ENCODE measurements at regions not wholly inside any gene's neighbourhood (a gene's known extent, or its start where the extent isn't known, plus 50 kb on each side); places are given as distances from the start of the nearest gene placed in this dataset.

- Histone ChIP-seq H3K14ac (ENCODE audit: low read length in 2 of 2) (no peak overlapping the region), H3K4ac (ENCODE audit: low read depth in 1 of 2, low read length in 2 of 2) (no peak overlapping the region), H3K4me1 (ENCODE audit: control insufficient read depth, insufficient read depth, low read depth, low read length) (no peaks in the 10 kb centered on the region), H3K27ac (ENCODE audit: low read length, poor library complexity, severe bottlenecking) (no peak overlapping the region), H3K36me3 (ENCODE audit: control insufficient read depth in 1 of 2, insufficient read depth in 2 of 2, low read depth in 1 of 2, low read length in 2 of 2) (no peaks in the 10 kb centered on the region), H2BK12ac (ENCODE audit: low read length in 2 of 2) (no peak overlapping the region), H3K18ac (ENCODE audit: low read depth in 1 of 2, low read length in 2 of 2) (no peak overlapping the region), H3K27me3 (ENCODE audit: control insufficient read depth in 1 of 2, insufficient read depth in 1 of 2, low read length in 2 of 2) (peaks cover 0 to 8% of the 10 kb centered on the region in 2 experiments), H2AFZ (ENCODE audit: low read depth, low read length) (no peak overlapping the region), H2BK5ac (ENCODE audit: low read depth, low read length, poor library complexity, severe bottlenecking) (no peak overlapping the region), H2BK15ac (ENCODE audit: low read depth, poor library complexity, severe bottlenecking) (no peak overlapping the region), H3K4me2 (ENCODE audit: low read length, poor library complexity, severe bottlenecking) (no peak overlapping the region), H4K91ac (ENCODE audit: low read length) (no peak overlapping the region), H3K79me1 (replicated peaks; ENCODE audit: low read length, poor library complexity, severe bottlenecking) (no peaks in the 10 kb centered on the region), H3K23ac (ENCODE audit: low read length in 2 of 2) (no peak overlapping the region), H3K9ac (ENCODE audit: low read length) (no peak overlapping the region), H3K9me3 (ENCODE audit: control insufficient read depth, low read length) (no peaks in the 10 kb centered on the region), H4K8ac (ENCODE audit: low read length) (no peak overlapping the region), H2BK120ac (ENCODE audit: low read depth, low read length) (no peak overlapping the region), H3K4me3 (ENCODE audit: insufficient read depth in 1 of 2, low read depth in 1 of 2, low read length in 2 of 2) (no peak overlapping the region), H2AK5ac (ENCODE audit: low read length, severe bottlenecking) (no peak overlapping the region)
- 82% methylated on average over 4 of the region's 4 CpGs for WGBS
- peak; percentile 2 for DNase-seq
Measured at GRCh38 chr6:170027647-170028043, 263.2 kb downstream of the DLL1 start.

- Histone ChIP-seq H3K23ac (ENCODE audit: low read length in 2 of 2) (no peak overlapping the region), H4K8ac (ENCODE audit: low read length) (no peak overlapping the region), H2AFZ (ENCODE audit: low read depth, low read length) (no peak overlapping the region), H4K91ac (ENCODE audit: low read length) (no peak overlapping the region), H3K27ac (ENCODE audit: low read length, poor library complexity, severe bottlenecking) (no peak overlapping the region), H3K4me1 (ENCODE audit: control insufficient read depth, insufficient read depth, low read depth, low read length) (no peaks in the 10 kb centered on the region), H3K9ac (ENCODE audit: low read length) (no peak overlapping the region), H3K4me2 (ENCODE audit: low read length, poor library complexity, severe bottlenecking) (no peak overlapping the region), H2BK5ac (ENCODE audit: low read depth, low read length, poor library complexity, severe bottlenecking) (no peak overlapping the region), H3K79me1 (replicated peaks; ENCODE audit: low read length, poor library complexity, severe bottlenecking) (no peaks in the 10 kb centered on the region), H2BK120ac (ENCODE audit: low read depth, low read length) (no peak overlapping the region), H3K9me3 (ENCODE audit: control insufficient read depth, low read length) (no peaks in the 10 kb centered on the region), H3K27me3 (ENCODE audit: control insufficient read depth in 1 of 2, insufficient read depth in 1 of 2, low read length in 2 of 2) (peaks cover 0 to 15% of the 10 kb centered on the region in 2 experiments), H2BK15ac (ENCODE audit: low read depth, poor library complexity, severe bottlenecking) (no peak overlapping the region), H2AK5ac (ENCODE audit: low read length, severe bottlenecking) (no peak overlapping the region), H2BK12ac (ENCODE audit: low read length in 2 of 2) (no peak overlapping the region), H3K18ac (ENCODE audit: low read depth in 1 of 2, low read length in 2 of 2) (no peak overlapping the region), H3K36me3 (ENCODE audit: control insufficient read depth in 1 of 2, insufficient read depth in 2 of 2, low read depth in 1 of 2, low read length in 2 of 2) (no peaks in the 10 kb centered on the region), H3K4me3 (ENCODE audit: insufficient read depth in 1 of 2, low read depth in 1 of 2, low read length in 2 of 2) (no peak overlapping the region), H3K14ac (ENCODE audit: low read length in 2 of 2) (no peak overlapping the region), H3K4ac (ENCODE audit: low read depth in 1 of 2, low read length in 2 of 2) (no peak overlapping the region)
- 73% methylated on average over 7 of the region's 13 CpGs for WGBS
- peak; percentile 15 for DNase-seq
Measured at GRCh38 chr6:170026751-170027646, 263.9 kb downstream of the DLL1 start.

- no peaks in the 10 kb centered on the region for H3K9me3 ChIP-seq (ENCODE audit: control insufficient read depth, low read length)
- WGBS, result 80% methylated on average over 23 of the region's 23 CpGs
- no peak overlapping the region for H3K4ac ChIP-seq (ENCODE audit: low read depth in 1 of 2, low read length in 2 of 2)
- H2BK120ac ChIP-seq (ENCODE audit: low read depth, low read length), result no peak overlapping the region
- no peak overlapping the region for H2BK12ac ChIP-seq (ENCODE audit: low read length in 2 of 2)
- no peak overlapping the region for H2AFZ ChIP-seq (ENCODE audit: low read depth, low read length)
- H3K27me3 ChIP-seq (ENCODE audit: control insufficient read depth in 1 of 2, insufficient read depth in 1 of 2, low read length in 2 of 2), result peaks cover 0 to 21% of the 10 kb centered on the region in 2 experiments
- no peak overlapping the region for H3K9ac ChIP-seq (ENCODE audit: low read length)
- H4K91ac ChIP-seq (ENCODE audit: low read length), result no peak overlapping the region
- H3K18ac ChIP-seq (ENCODE audit: low read depth in 1 of 2, low read length in 2 of 2), result no peak overlapping the region
- H3K4me2 ChIP-seq (ENCODE audit: low read length, poor library complexity, severe bottlenecking), result no peak overlapping the region
- H3K14ac ChIP-seq (ENCODE audit: low read length in 2 of 2), result no peak overlapping the region
- no peak overlapping the region for H2BK15ac ChIP-seq (ENCODE audit: low read depth, poor library complexity, severe bottlenecking)
- H2AK5ac ChIP-seq (ENCODE audit: low read length, severe bottlenecking), result no peak overlapping the region
- DNase-seq, result no peak
- H3K27ac ChIP-seq (ENCODE audit: low read length, poor library complexity, severe bottlenecking), result no peak overlapping the region
- no peak overlapping the region for H3K23ac ChIP-seq (ENCODE audit: low read length in 2 of 2)
- H4K8ac ChIP-seq (ENCODE audit: low read length), result no peak overlapping the region
- no peak overlapping the region for H3K4me3 ChIP-seq (ENCODE audit: insufficient read depth in 1 of 2, low read depth in 1 of 2, low read length in 2 of 2)
- no peaks in the 10 kb centered on the region for H3K36me3 ChIP-seq (ENCODE audit: control insufficient read depth in 1 of 2, insufficient read depth in 2 of 2, low read depth in 1 of 2, low read length in 2 of 2)
- H3K4me1 ChIP-seq (ENCODE audit: control insufficient read depth, insufficient read depth, low read depth, low read length), result no peaks in the 10 kb centered on the region
- H3K79me1 ChIP-seq (replicated peaks; ENCODE audit: low read length, poor library complexity, severe bottlenecking), result no peaks in the 10 kb centered on the region
- H2BK5ac ChIP-seq (ENCODE audit: low read depth, low read length, poor library complexity, severe bottlenecking), result no peak overlapping the region
Measured at GRCh38 chr6:170025935-170026750, 264.7 kb downstream of the DLL1 start.

GRCh38 chr6:170025341-170025911 lies 265.5 kb downstream of the DLL1 start:
- Histone ChIP-seq H3K14ac (ENCODE audit: low read length in 2 of 2) (no peak overlapping the region), H3K4me1 (ENCODE audit: control insufficient read depth, insufficient read depth, low read depth, low read length) (no peaks in the 10 kb centered on the region), H3K27ac (ENCODE audit: low read length, poor library complexity, severe bottlenecking) (no peak overlapping the region), H2AK5ac (ENCODE audit: low read length, severe bottlenecking) (no peak overlapping the region), H3K79me1 (replicated peaks; ENCODE audit: low read length, poor library complexity, severe bottlenecking) (no peaks in the 10 kb centered on the region), H2BK5ac (ENCODE audit: low read depth, low read length, poor library complexity, severe bottlenecking) (no peak overlapping the region), H3K4ac (ENCODE audit: low read depth in 1 of 2, low read length in 2 of 2) (no peak overlapping the region), H3K4me3 (ENCODE audit: insufficient read depth in 1 of 2, low read depth in 1 of 2, low read length in 2 of 2) (no peak overlapping the region), H2BK120ac (ENCODE audit: low read depth, low read length) (no peak overlapping the region), H3K23ac (ENCODE audit: low read length in 2 of 2) (no peak overlapping the region), H3K27me3 (ENCODE audit: control insufficient read depth in 1 of 2, insufficient read depth in 1 of 2, low read length in 2 of 2) (peaks cover 0 to 21% of the 10 kb centered on the region in 2 experiments), H4K8ac (ENCODE audit: low read length) (no peak overlapping the region), H3K4me2 (ENCODE audit: low read length, poor library complexity, severe bottlenecking) (no peak overlapping the region), H4K91ac (ENCODE audit: low read length) (peak overlapping the region; percentile 16), H2AFZ (ENCODE audit: low read depth, low read length) (no peak overlapping the region), H3K18ac (ENCODE audit: low read depth in 1 of 2, low read length in 2 of 2) (no peak overlapping the region), H3K36me3 (ENCODE audit: control insufficient read depth in 1 of 2, insufficient read depth in 2 of 2, low read depth in 1 of 2, low read length in 2 of 2) (no peaks in the 10 kb centered on the region), H3K9ac (ENCODE audit: low read length) (no peak overlapping the region), H3K9me3 (ENCODE audit: control insufficient read depth, low read length) (no peaks in the 10 kb centered on the region), H2BK15ac (ENCODE audit: low read depth, poor library complexity, severe bottlenecking) (no peak overlapping the region), H2BK12ac (ENCODE audit: low read length in 2 of 2) (no peak overlapping the region)
- no peak for DNase-seq
- WGBS, result 77% methylated on average over 20 of the region's 20 CpGs

Measured in mesenchymal stem cell (in vitro differentiated cells and primary cell).